ENCODE measurements at regions not wholly inside any gene's neighbourhood (a gene's known extent, or its start where the extent isn't known, plus 50 kb on each side); places are given as distances from the start of the nearest gene placed in this dataset.

DNA sequence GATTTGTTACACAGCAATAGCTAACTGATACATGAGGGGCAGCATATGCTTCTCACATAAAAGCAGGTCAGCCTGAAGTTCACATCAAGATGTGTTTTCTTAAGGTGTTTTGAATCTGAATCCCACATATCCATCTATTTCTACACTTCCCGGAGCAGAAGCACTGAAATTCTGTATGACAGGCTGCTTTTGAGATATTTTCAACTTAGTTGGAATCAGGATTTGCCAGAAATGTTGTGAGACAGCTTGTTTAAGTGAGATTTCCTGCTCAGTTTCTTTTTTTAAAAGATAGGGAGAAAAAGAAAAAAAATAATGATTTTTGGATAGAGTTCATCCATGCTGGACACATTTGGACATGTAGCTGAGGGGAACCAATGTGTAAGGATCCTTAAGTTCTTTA is 501.5 kb upstream of the CELF4 start (continued):
- TF ChIP-seq, protein P1, sequence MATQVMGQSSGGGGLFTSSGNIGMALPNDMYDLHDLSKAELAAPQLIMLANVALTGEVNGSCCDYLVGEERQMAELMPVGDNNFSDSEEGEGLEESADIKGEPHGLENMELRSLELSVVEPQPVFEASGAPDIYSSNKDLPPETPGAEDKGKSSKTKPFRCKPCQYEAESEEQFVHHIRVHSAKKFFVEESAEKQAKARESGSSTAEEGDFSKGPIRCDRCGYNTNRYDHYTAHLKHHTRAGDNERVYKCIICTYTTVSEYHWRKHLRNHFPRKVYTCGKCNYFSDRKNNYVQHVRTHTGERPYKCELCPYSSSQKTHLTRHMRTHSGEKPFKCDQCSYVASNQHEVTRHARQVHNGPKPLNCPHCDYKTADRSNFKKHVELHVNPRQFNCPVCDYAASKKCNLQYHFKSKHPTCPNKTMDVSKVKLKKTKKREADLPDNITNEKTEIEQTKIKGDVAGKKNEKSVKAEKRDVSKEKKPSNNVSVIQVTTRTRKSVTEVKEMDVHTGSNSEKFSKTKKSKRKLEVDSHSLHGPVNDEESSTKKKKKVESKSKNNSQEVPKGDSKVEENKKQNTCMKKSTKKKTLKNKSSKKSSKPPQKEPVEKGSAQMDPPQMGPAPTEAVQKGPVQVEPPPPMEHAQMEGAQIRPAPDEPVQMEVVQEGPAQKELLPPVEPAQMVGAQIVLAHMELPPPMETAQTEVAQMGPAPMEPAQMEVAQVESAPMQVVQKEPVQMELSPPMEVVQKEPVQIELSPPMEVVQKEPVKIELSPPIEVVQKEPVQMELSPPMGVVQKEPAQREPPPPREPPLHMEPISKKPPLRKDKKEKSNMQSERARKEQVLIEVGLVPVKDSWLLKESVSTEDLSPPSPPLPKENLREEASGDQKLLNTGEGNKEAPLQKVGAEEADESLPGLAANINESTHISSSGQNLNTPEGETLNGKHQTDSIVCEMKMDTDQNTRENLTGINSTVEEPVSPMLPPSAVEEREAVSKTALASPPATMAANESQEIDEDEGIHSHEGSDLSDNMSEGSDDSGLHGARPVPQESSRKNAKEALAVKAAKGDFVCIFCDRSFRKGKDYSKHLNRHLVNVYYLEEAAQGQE (IDR thresholded peaks at IDR 0.05; ENCODE audit: unreplicated experiment) = no peak
- no peak for TF ChIP-seq NANOG (IDR thresholded peaks at IDR 0.05; ENCODE audit: borderline replicate concordance)
- TF ChIP-seq JUNB (IDR thresholded peaks at IDR 0.05; ENCODE audit: unreplicated experiment) = no peak
- no peak for TF ChIP-seq POLR2AphosphoS5 (IDR thresholded peaks at IDR 0.05; ENCODE audit: low read depth)

DNA sequence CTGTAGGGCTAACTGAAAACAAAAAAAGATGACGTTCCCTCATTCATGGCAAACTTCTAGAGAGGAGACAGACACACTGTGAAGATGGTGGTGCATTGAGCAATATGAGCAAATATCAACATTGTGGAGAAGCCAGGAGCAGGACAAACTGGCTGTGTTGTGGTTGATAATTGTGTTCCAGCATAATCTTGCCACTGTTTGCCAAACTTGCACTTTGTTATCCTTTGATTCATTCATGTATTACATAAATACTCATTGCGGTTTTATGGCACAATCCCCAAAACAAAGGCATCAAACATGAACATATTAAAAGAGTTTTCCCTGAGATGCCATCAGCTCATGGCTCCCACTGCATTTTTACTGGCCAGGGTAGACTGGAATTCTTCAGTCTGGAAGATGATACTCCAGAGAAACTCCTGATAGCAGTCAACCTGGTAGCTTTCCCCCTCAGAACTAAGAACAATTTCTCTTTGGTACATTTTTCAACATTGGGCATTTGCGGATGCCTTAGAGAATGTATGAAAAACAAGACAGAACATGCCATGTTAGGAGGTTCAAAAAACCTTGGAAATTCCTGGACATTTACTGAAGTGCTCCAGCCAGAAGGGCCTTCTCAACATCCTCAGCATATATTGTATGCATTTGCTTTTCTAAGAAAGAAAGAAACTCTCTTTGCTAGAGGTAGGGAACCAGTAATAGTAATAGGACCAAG is 487.4 kb upstream of the CELF4 start:
- Histone ChIP-seq H3K27ac (ENCODE audit: low read depth) (no peak overlapping the region), H3K9me2 (ENCODE audit: insufficient read depth) (no peaks in the 10 kb centered on the region), H4K20me1 (replicated peaks; ENCODE audit: insufficient read depth) (no peaks in the 10 kb centered on the region), H3F3A (replicated peaks; ENCODE audit: low read depth) (no peaks in the 10 kb centered on the region), H3K4me2 (no peak overlapping the region), H2AFZ (no peak overlapping the region), H3K79me2 (replicated peaks; ENCODE audit: insufficient read depth) (no peaks in the 10 kb centered on the region), H3K27me3 (ENCODE audit: insufficient read depth) (no peaks in the 10 kb centered on the region), H3K4me3 (no peak overlapping the region), H3K36me3 (ENCODE audit: insufficient read depth) (no peaks in the 10 kb centered on the region), H3K4me1 (ENCODE audit: insufficient read depth) (peaks cover 7% of the 10 kb centered on the region; the same call in 1 of the 2 replicates)
- DNase-seq (ENCODE audit: low spot score) (no peak), ATAC-seq (no peak)
- Mint-ChIP-seq H3K4me1 (0 out of 3 replicates have a peak, but pooled peaks cover 2% of the 10 kb centered on the region), H3K4me3 (no peak overlapping the region), H3K27me3 (ENCODE audit: insufficient read depth, low read depth, poor library complexity) (no peaks in the 10 kb centered on the region), H3K9me3 (peaks cover 2% of the 10 kb centered on the region; the same call in 2 of the 3 replicates), H3K36me3 (ENCODE audit: low read depth) (no peaks in the 10 kb centered on the region), H3K27ac (no peak overlapping the region)
- no peak for TF ChIP-seq NANOG (IDR thresholded peaks at IDR 0.05; ENCODE audit: borderline replicate concordance)
- no peak for TF ChIP-seq EZH2 (IDR thresholded peaks at IDR 0.05; ENCODE audit: low read depth, unreplicated experiment)
- TF ChIP-seq CREB1 (CRISPR knock-in tag; IDR thresholded peaks at IDR 0.05; ENCODE audit: low read depth) = no peak
- no peak for TF ChIP-seq JUNB (IDR thresholded peaks at IDR 0.05; ENCODE audit: unreplicated experiment)
- TF ChIP-seq STAT1 (IDR thresholded peaks at IDR 0.05; ENCODE audit: unreplicated experiment) = no peak
- TF ChIP-seq POLR2AphosphoS5 (IDR thresholded peaks at IDR 0.05; ENCODE audit: low read depth) = no peak
- no peak for TF ChIP-seq ZNF331 (CRISPR knock-in tag; IDR thresholded peaks at IDR 0.05; ENCODE audit: low read depth)
- TF ChIP-seq EZH2phosphoT487 (IDR thresholded peaks at IDR 0.05; ENCODE audit: unreplicated experiment) = no peak
- TF ChIP-seq, protein P2, sequence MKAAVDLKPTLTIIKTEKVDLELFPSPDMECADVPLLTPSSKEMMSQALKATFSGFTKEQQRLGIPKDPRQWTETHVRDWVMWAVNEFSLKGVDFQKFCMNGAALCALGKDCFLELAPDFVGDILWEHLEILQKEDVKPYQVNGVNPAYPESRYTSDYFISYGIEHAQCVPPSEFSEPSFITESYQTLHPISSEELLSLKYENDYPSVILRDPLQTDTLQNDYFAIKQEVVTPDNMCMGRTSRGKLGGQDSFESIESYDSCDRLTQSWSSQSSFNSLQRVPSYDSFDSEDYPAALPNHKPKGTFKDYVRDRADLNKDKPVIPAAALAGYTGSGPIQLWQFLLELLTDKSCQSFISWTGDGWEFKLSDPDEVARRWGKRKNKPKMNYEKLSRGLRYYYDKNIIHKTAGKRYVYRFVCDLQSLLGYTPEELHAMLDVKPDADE (IDR thresholded peaks at IDR 0.05) = no peak
- TF ChIP-seq, protein P1 (IDR thresholded peaks at IDR 0.05; ENCODE audit: unreplicated experiment) = no peak
- TF ChIP-seq ZNF114 (CRISPR knock-in tag; IDR thresholded peaks at IDR 0.05) = no peak
- TF ChIP-seq, protein P3, sequence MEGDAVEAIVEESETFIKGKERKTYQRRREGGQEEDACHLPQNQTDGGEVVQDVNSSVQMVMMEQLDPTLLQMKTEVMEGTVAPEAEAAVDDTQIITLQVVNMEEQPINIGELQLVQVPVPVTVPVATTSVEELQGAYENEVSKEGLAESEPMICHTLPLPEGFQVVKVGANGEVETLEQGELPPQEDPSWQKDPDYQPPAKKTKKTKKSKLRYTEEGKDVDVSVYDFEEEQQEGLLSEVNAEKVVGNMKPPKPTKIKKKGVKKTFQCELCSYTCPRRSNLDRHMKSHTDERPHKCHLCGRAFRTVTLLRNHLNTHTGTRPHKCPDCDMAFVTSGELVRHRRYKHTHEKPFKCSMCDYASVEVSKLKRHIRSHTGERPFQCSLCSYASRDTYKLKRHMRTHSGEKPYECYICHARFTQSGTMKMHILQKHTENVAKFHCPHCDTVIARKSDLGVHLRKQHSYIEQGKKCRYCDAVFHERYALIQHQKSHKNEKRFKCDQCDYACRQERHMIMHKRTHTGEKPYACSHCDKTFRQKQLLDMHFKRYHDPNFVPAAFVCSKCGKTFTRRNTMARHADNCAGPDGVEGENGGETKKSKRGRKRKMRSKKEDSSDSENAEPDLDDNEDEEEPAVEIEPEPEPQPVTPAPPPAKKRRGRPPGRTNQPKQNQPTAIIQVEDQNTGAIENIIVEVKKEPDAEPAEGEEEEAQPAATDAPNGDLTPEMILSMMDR (conservative IDR thresholded peaks at IDR 0.05; ENCODE audit: low read depth in 2 of 2) = no peak

All from GM23338 (cell line).